SU-DHL-6 (cell line): ENCODE measurements at regions not wholly inside any gene's neighbourhood (a gene's known extent, or its start where the extent isn't known, plus 50 kb on each side); places are given as distances from the start of the nearest gene placed in this dataset.

ENCODE experiments used
- CTCF ChIP-seq: fragments of 200-600 bp; sonication (generic); IDR thresholded peaks from one replicate; pipeline ENCODE4 v1.5.1; 2017; ENCODE audit warnings: antibody characterized with exemption, mild to moderate bottlenecking, low read length, moderate library complexity; ENCODE audit not compliant: insufficient read depth, poor library complexity, severe bottlenecking
- EZH2phosphoT487 ChIP-seq: fragments of 200-600 bp; sonication (generic), shearing (Covaris generic); conservative IDR thresholded peaks from 2 replicates; pipeline ENCODE4 v1.6.1; 2018; ENCODE audit warnings: mild to moderate bottlenecking, antibody characterized with exemption, low read length, moderate library complexity, mixed read lengths

DNA sequence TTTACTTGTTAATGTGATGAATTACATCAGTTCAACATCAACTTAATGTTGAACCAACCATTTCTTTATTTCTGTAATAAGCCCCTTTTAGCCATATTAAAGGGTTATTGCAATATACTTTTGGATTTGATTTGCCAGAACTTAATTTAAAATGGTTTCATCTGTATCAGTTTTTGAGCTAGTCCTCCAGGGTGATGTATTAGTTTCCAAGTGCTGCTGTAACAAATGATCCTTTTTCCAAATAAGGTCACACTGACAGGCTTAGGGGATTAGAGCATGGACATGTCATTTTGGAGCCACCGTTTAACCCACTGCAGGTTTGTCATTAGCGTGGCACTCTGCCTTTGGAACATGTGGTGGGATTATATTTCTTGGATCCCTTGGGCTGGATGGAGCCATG lies 244.8 kb upstream of the PLPP4 start:
- TF ChIP-seq CTCF (no peak), EZH2phosphoT487 (no peak)
